HepG2 (cell line): ENCODE measurements at regions not wholly inside any gene's neighbourhood (a gene's known extent, or its start where the extent isn't known, plus 50 kb on each side); places are given as distances from the start of the nearest gene placed in this dataset.

Experiments used
- ATAC-seq: fragments of 200-7000 bp; cut with Tn5 transposase; 3 replicates; pipeline ENCODE4 v1.9.1; 2020; ENCODE audit warnings: mild to moderate bottlenecking, moderate library complexity
- BruUV-seq: library from RNA; stranded (reverse); fragments of 400-500 nt; replicated peaks from 2 replicates; lab custom pipeline; 2021; lab: Mats Ljungman, UMichigan
- CTCF ChIA-PET: fragments of 300-600 bp; formaldehyde crosslinking; extraction: SDS; loops from one replicate; lab custom pipeline; 2021; ENCODE audit warnings: low total read pairs, inconsistent platforms, low intra/inter-chr PET ratio; lab: Yijun Ruan, JAX
- POLR2A ChIA-PET: fragments of 350-600 bp; sonication (Branson Sonifier 250); formaldehyde crosslinking; loops from one replicate; lab custom pipeline; 2020; ENCODE audit warnings: antibody characterized with exemption, inconsistent platforms; lab: Yijun Ruan, JAX
- DNase-seq: peaks from one replicate; pipeline ENCODE4 v3.0.0-alpha.2; 2015; ENCODE audit warnings: low spot score
- FAIRE-seq: peaks from 3 replicates; lab custom pipeline; 2011; peaks lifted over from hg19 to GRCh38; lab: Jason Lieb, UNC
- H2AFZ ChIP-seq: one replicate; pipeline ENCODE4 v1.6.1; 2011; ENCODE audit warnings: low read length, inconsistent platforms
- H3K27ac ChIP-seq: fragments of 300-600 bp; 3 replicates; pipeline ENCODE4 v1.8.0; 2011; ENCODE audit warnings: mixed run types, mild to moderate bottlenecking, mixed read lengths, low read length, inconsistent platforms; ENCODE audit not compliant: insufficient read depth; ENCODE audit errors: extremely low read length
- H3K27me3 ChIP-seq, 2 experiments: fragments of 200-600 bp in 1 of 2; 2 replicates in 1 of 2; 3 replicates in 1 of 2; pipeline versions ENCODE4 v1.6.0 to v1.8.0; 2011; ENCODE audit warnings: low read length in 2 of 2, mild to moderate bottlenecking in 2 of 2, moderate library complexity in 2 of 2, inconsistent platforms in 1 of 2; ENCODE audit not compliant: insufficient read depth in 2 of 2, control insufficient read depth in 1 of 2
- H3K36me3 ChIP-seq, 2 experiments: fragments of 200-600 bp in 1 of 2; replicated peaks in 1 of 2; 2 replicates in 1 of 2; 3 replicates in 1 of 2; pipeline versions ENCODE4 v1.5.1 to v1.8.0; 2011; ENCODE audit warnings: low read length in 2 of 2, inconsistent platforms in 1 of 2; ENCODE audit not compliant: insufficient read depth in 2 of 2, control insufficient read depth in 1 of 2
- H3K4me1 ChIP-seq: 2 replicates; pipeline ENCODE4 v1.5.1; 2012; ENCODE audit warnings: low read length, inconsistent platforms; ENCODE audit not compliant: insufficient read depth
- H3K4me2 ChIP-seq: 2 replicates; pipeline ENCODE4 v1.6.0; 2011; ENCODE audit warnings: low read depth, low read length, inconsistent platforms
- H3K4me3 ChIP-seq, 3 experiments: fragments of 200-600 bp in 1 of 3; sonication (generic), shearing (Covaris generic) in 1 of 3; replicated peaks in 1 of 3; 2 replicates each; pipeline ENCODE4 v1.5.1; 2011 to 2016; ENCODE audit warnings: low read length in 3 of 3, inconsistent platforms in 2 of 3, low read depth in 2 of 3, mild to moderate bottlenecking in 2 of 3, control low read depth in 1 of 3, mixed read lengths in 1 of 3; ENCODE audit not compliant: insufficient read depth in 1 of 3
- H3K79me2 ChIP-seq: one replicate; pipeline ENCODE4 v1.6.1; 2011; ENCODE audit warnings: low read length, inconsistent platforms; ENCODE audit not compliant: insufficient read depth
- H3K9ac ChIP-seq: 2 replicates; pipeline ENCODE4 v1.6.0; 2011; ENCODE audit warnings: mild to moderate bottlenecking, low read depth, low read length, inconsistent platforms; ENCODE audit not compliant: insufficient read depth
- H3K9me3 ChIP-seq: 2 replicates; pipeline ENCODE4 v1.5.1; 2012; ENCODE audit warnings: mild to moderate bottlenecking, low read length
- H4K20me1 ChIP-seq: 2 replicates; pipeline ENCODE4 v1.6.0; 2011; ENCODE audit warnings: inconsistent platforms, mild to moderate bottlenecking, low read length, moderate library complexity; ENCODE audit not compliant: insufficient read depth
- ELF1 ChIP-seq: sonication (generic); formaldehyde crosslinking; IDR thresholded peaks from 2 replicates; pipeline ENCODE4 v1.4.0; 2020; ENCODE audit warnings: missing genetic modification reagents
- MIER3 ChIP-seq: IDR thresholded peaks from 2 replicates; pipeline ENCODE4 v1.6.1; 2016; ENCODE audit warnings: missing compliant biosample characterization, borderline replicate concordance
- MXD4 ChIP-seq: IDR thresholded peaks from 2 replicates; pipeline ENCODE4 v1.6.1; 2016; ENCODE audit warnings: mild to moderate bottlenecking, missing biosample characterization, missing genetic modification reagents
- NPAS2 ChIP-seq: sonication (generic); formaldehyde crosslinking; IDR thresholded peaks from 2 replicates; pipeline ENCODE4 v1.8.0; 2022; ENCODE audit warnings: mild to moderate bottlenecking, missing genetic modification reagents, borderline replicate concordance
- RFXAP ChIP-seq: sonication (generic); formaldehyde crosslinking; IDR thresholded peaks from 2 replicates; pipeline ENCODE4 v1.4.0; 2020; ENCODE audit warnings: missing genetic modification reagents, borderline replicate concordance
- SNAI1 ChIP-seq: sonication (generic); formaldehyde crosslinking; IDR thresholded peaks from 2 replicates; pipeline ENCODE4 v1.5.0; 2020; ENCODE audit warnings: mild to moderate bottlenecking, missing genetic modification reagents, borderline replicate concordance
- SYNCRIP ChIP-seq: fragments of 200-400 bp; formaldehyde crosslinking; IDR thresholded peaks from 2 replicates; pipeline ENCODE4 v1.6.1; 2018; ENCODE audit warnings: mild to moderate bottlenecking, low read depth, low read length; ENCODE audit not compliant: insufficient read depth
- ZNF253 ChIP-seq: sonication (generic); formaldehyde crosslinking; IDR thresholded peaks from 2 replicates; pipeline ENCODE4 v1.8.0; 2022; ENCODE audit warnings: mild to moderate bottlenecking, missing genetic modification reagents, borderline replicate concordance
- ZNF367 ChIP-seq: sonication (generic); formaldehyde crosslinking; IDR thresholded peaks from 2 replicates; pipeline ENCODE4 v1.4.0; 2020; ENCODE audit warnings: missing genetic modification reagents, borderline replicate concordance
- ZNF562 ChIP-seq: sonication (generic); formaldehyde crosslinking; IDR thresholded peaks from 2 replicates; pipeline ENCODE4 v1.8.0; 2022; ENCODE audit warnings: missing genetic modification reagents, borderline replicate concordance
- ZNF616 ChIP-seq: sonication (generic); formaldehyde crosslinking; IDR thresholded peaks from 2 replicates; pipeline ENCODE4 v1.5.0; 2020; ENCODE audit warnings: low read depth, mild to moderate bottlenecking, missing genetic modification reagents
- WGBS: methylation state at CpG from one replicate; pipeline ENCODE4 v1.1.6; 2017; ENCODE audit warnings: low lambda C conversion rate; 5-methylcytosine and 5-hydroxymethylcytosine counted together
- in situ Hi-C: cut with HindIII; loops from 2 replicates; pipeline ENCODE4 v1.10.0; 2017; ENCODE audit warnings: low pct_unique_long_range_greater_than_20kb; ENCODE audit not compliant: extremely low pct_ligation_motif_present
- intact Hi-C: fragments of 100-400 bp; cut with micrococcal nuclease; formaldehyde crosslinking; loops from one replicate; pipeline ENCODE4 v1.10.0; 2022; ENCODE audit not compliant: unreplicated experiment
- TF ChIP-seq, protein P1 (sequence below): sonication (generic); formaldehyde crosslinking; IDR thresholded peaks from 2 replicates; pipeline ENCODE4 v1.5.0; 2020; ENCODE audit warnings: mild to moderate bottlenecking, missing genetic modification reagents, borderline replicate concordance
- TF ChIP-seq, protein P2 (sequence below): sonication (generic); formaldehyde crosslinking; IDR thresholded peaks from 2 replicates; pipeline ENCODE4 v1.4.0; 2020; ENCODE audit warnings: missing genetic modification reagents; ENCODE audit errors: not compliant biosample characterization
- TF ChIP-seq, protein P3 (sequence below): IDR thresholded peaks from 2 replicates; pipeline ENCODE4 v1.6.1; 2012; ENCODE audit warnings: low read depth, low read length, improper control_type of control experiment

DNA sequence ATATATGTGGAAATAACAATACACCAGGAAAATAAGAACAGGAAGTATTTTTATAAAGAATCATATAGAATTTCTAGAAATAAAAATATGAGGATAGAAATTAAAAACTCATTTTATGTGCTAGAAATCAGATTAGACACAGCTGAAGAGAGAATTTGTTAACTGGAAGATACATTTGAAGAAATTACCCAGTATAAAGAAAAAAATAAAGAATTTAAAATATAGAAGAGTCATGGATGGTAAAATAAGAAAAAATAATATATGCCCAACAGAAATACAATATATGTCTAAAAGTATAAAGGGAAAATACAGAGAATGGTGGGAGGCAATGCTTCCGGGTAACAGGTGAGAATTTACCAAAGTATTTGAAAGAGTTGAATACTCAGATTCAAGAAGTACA is 539.9 kb downstream of the NR4A2 start:
- in situ Hi-C loops (no loop called here), intact Hi-C loops (no loop called here)
- BruUV-seq, result no TSS peak
- TF ChIP-seq NPAS2 (no peak), SNAI1 (CRISPR knock-in tag) (no peak), ELF1 (CRISPR knock-in tag) (no peak), ZNF367 (CRISPR knock-in tag) (no peak), ZNF253 (CRISPR knock-in tag) (no peak), ZNF562 (CRISPR knock-in tag) (no peak), MXD4 (CRISPR knock-in tag) (no peak), RFXAP (CRISPR knock-in tag) (no peak), MIER3 (no peak), ZNF616 (CRISPR knock-in tag) (no peak), SYNCRIP (no peak)
- TF ChIP-seq, protein P1, sequence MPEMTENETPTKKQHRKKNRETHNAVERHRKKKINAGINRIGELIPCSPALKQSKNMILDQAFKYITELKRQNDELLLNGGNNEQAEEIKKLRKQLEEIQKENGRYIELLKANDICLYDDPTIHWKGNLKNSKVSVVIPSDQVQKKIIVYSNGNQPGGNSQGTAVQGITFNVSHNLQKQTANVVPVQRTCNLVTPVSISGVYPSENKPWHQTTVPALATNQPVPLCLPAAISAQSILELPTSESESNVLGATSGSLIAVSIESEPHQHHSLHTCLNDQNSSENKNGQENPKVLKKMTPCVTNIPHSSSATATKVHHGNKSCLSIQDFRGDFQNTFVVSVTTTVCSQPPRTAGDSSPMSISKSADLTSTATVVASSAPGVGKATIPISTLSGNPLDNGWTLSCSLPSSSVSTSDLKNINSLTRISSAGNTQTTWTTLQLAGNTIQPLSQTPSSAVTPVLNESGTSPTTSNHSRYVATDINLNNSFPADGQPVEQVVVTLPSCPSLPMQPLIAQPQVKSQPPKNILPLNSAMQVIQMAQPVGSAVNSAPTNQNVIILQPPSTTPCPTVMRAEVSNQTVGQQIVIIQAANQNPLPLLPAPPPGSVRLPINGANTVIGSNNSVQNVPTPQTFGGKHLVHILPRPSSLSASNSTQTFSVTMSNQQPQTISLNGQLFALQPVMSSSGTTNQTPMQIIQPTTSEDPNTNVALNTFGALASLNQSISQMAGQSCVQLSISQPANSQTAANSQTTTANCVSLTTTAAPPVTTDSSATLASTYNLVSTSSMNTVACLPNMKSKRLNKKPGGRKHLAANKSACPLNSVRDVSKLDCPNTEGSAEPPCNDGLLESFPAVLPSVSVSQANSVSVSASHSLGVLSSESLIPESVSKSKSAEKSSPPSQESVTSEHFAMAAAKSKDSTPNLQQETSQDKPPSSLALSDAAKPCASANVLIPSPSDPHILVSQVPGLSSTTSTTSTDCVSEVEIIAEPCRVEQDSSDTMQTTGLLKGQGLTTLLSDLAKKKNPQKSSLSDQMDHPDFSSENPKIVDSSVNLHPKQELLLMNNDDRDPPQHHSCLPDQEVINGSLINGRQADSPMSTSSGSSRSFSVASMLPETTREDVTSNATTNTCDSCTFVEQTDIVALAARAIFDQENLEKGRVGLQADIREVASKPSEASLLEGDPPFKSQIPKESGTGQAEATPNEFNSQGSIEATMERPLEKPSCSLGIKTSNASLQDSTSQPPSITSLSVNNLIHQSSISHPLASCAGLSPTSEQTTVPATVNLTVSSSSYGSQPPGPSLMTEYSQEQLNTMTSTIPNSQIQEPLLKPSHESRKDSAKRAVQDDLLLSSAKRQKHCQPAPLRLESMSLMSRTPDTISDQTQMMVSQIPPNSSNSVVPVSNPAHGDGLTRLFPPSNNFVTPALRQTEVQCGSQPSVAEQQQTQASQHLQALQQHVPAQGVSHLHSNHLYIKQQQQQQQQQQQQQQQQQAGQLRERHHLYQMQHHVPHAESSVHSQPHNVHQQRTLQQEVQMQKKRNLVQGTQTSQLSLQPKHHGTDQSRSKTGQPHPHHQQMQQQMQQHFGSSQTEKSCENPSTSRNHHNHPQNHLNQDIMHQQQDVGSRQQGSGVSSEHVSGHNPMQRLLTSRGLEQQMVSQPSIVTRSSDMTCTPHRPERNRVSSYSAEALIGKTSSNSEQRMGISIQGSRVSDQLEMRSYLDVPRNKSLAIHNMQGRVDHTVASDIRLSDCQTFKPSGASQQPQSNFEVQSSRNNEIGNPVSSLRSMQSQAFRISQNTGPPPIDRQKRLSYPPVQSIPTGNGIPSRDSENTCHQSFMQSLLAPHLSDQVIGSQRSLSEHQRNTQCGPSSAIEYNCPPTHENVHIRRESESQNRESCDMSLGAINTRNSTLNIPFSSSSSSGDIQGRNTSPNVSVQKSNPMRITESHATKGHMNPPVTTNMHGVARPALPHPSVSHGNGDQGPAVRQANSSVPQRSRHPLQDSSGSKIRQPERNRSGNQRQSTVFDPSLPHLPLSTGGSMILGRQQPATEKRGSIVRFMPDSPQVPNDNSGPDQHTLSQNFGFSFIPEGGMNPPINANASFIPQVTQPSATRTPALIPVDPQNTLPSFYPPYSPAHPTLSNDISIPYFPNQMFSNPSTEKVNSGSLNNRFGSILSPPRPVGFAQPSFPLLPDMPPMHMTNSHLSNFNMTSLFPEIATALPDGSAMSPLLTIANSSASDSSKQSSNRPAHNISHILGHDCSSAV, result no peak
- TF ChIP-seq, protein P2, sequence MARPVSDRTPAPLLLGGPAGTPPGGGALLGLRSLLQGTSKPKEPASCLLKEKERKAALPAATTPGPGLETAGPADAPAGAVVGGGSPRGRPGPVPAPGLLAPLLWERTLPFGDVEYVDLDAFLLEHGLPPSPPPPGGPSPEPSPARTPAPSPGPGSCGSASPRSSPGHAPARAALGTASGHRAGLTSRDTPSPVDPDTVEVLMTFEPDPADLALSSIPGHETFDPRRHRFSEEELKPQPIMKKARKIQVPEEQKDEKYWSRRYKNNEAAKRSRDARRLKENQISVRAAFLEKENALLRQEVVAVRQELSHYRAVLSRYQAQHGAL (CRISPR knock-in tag), result no peak
- TF ChIP-seq, protein P3, sequence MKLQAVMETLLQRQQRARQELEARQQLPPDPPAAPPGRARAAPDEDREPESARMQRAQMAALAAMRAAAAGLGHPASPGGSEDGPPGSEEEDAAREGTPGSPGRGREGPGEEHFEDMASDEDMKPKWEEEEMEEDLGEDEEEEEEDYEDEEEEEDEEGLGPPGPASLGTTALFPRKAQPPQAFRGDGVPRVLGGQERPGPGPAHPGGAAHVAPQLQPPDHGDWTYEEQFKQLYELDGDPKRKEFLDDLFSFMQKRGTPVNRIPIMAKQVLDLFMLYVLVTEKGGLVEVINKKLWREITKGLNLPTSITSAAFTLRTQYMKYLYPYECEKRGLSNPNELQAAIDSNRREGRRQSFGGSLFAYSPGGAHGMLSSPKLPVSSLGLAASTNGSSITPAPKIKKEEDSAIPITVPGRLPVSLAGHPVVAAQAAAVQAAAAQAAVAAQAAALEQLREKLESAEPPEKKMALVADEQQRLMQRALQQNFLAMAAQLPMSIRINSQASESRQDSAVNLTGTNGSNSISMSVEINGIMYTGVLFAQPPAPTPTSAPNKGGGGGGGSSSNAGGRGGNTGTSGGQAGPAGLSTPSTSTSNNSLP, result no peak

More for the DNA sequence above, 539.9 kb downstream of the NR4A2 start:
- no peak for FAIRE-seq
- Histone ChIP-seq H3K27me3 (no peaks in the 10 kb centered on the region), H2AFZ (no peak overlapping the region), H3K79me2 (no peaks in the 10 kb centered on the region), H3K27ac (no peak overlapping the region), H3K9me3 (peaks cover 52% of the 10 kb centered on the region), H3K9ac (no peak overlapping the region), H3K36me3 (no peaks in the 10 kb centered on the region), H3K4me1 (no peaks in the 10 kb centered on the region), H3K4me2 (no peak overlapping the region), H3K4me3 (no peak overlapping the region), H4K20me1 (no peaks in the 10 kb centered on the region)
- ChIA-PET CTCF (no interaction called here), POLR2A (no interaction called here)
- no peak for DNase-seq
- 46% methylated on average over 1 of the region's 1 CpG for WGBS
- no peak for ATAC-seq
